ENCODE measurements at regions not wholly inside any gene's neighbourhood (a gene's known extent, or its start where the extent isn't known, plus 50 kb on each side); places are given as distances from the start of the nearest gene placed in this dataset.

- TF ChIP-seq ZFX (IDR thresholded peaks at IDR 0.05; ENCODE audit: borderline replicate concordance) (no peak), CTCF (IDR thresholded peaks at IDR 0.05) (no peak)
- no peak overlapping the region for H3K27ac ChIP-seq
Observed at GRCh38 chr14:61881046-61881445, 118.8 kb downstream of the SNAPC1 start.

GRCh38 chr14:61884711-61885110 is 122.5 kb downstream of the SNAPC1 start:
- H3K27ac ChIP-seq = no peak overlapping the region

GRCh38 chr14:61885203-61885961 is 123.2 kb downstream of the SNAPC1 start:
- TF ChIP-seq ZFX (IDR thresholded peaks at IDR 0.05; ENCODE audit: borderline replicate concordance) = no peak
- TF ChIP-seq CTCF (IDR thresholded peaks at IDR 0.05) = no peak

More at GRCh38 chr14:61884711-61885110, 122.5 kb downstream of the SNAPC1 start:
- TF ChIP-seq CTCF (IDR thresholded peaks at IDR 0.05) = no peak
- no peak for TF ChIP-seq ZFX (IDR thresholded peaks at IDR 0.05; ENCODE audit: borderline replicate concordance)

GRCh38 chr14:61887628-61888027 is 125.4 kb downstream of the SNAPC1 start:
- TF ChIP-seq ZFX (IDR thresholded peaks at IDR 0.05; ENCODE audit: borderline replicate concordance) (no peak), CTCF (IDR thresholded peaks at IDR 0.05) (no peak)

More at GRCh38 chr14:61885203-61885961, 123.2 kb downstream of the SNAPC1 start:
- no peak overlapping the region for H3K27ac ChIP-seq

GRCh38 chr14:61889914-61890351 is 127.7 kb downstream of the SNAPC1 start:
- no peak overlapping the region for H3K27ac ChIP-seq

More at GRCh38 chr14:61887628-61888027, 125.4 kb downstream of the SNAPC1 start:
- H3K27ac ChIP-seq = no peak overlapping the region

GRCh38 chr14:61891170-61891569 is 128.9 kb downstream of the SNAPC1 start:
- TF ChIP-seq ZFX (IDR thresholded peaks at IDR 0.05; ENCODE audit: borderline replicate concordance) = no peak
- no peak for TF ChIP-seq CTCF (IDR thresholded peaks at IDR 0.05)
- no peak overlapping the region for H3K27ac ChIP-seq

More at GRCh38 chr14:61889914-61890351, 127.7 kb downstream of the SNAPC1 start:
- no peak for TF ChIP-seq ZFX (IDR thresholded peaks at IDR 0.05; ENCODE audit: borderline replicate concordance)
- TF ChIP-seq CTCF (IDR thresholded peaks at IDR 0.05) = no peak

GRCh38 chr14:61891810-61892209 is 129.6 kb downstream of the SNAPC1 start:
- no peak overlapping the region for H3K27ac ChIP-seq
- TF ChIP-seq ZFX (IDR thresholded peaks at IDR 0.05; ENCODE audit: borderline replicate concordance) (no peak), CTCF (IDR thresholded peaks at IDR 0.05) (no peak)

Data from 22Rv1 (cell line).